Upper lobe of left lung (tissue), 6 donors: ENCODE measurements at regions not wholly inside any gene's neighbourhood (a gene's known extent, or its start where the extent isn't known, plus 50 kb on each side); places are given as distances from the start of the nearest gene placed in this dataset.

Experiments
- ATAC-seq, 2 donors: fragments of 200-7000 bp; cut with Tn5 transposase; one replicate each; pipeline ENCODE4 v1.9.1; 2022; ENCODE audit warnings: mild to moderate bottlenecking in 2 of 2, moderate library complexity in 2 of 2; ENCODE audit not compliant: low FRiP score in 2 of 2
- DNase-seq, 2 donors: peaks; one replicate each; pipeline ENCODE4 v3.0.0-alpha.2; 2019 to 2020
- H3K27ac ChIP-seq, 4 donors: fragments of 200-600 bp; sonication (generic); one replicate each; pipeline ENCODE4 v1.5.1; 2016 to 2019
- H3K27me3 ChIP-seq, 4 donors: fragments of 200-600 bp; sonication (generic); one replicate each; pipeline ENCODE4 v1.5.1; 2017 to 2019
- H3K36me3 ChIP-seq, 4 donors: fragments of 200-600 bp; sonication (generic); one replicate each; pipeline ENCODE4 v1.5.1; 2016 to 2019
- H3K4me1 ChIP-seq, 4 donors: fragments of 200-600 bp; sonication (generic); one replicate each; pipeline ENCODE4 v1.5.1; 2018 to 2019
- H3K4me3 ChIP-seq, 4 donors: fragments of 200-600 bp; sonication (generic); one replicate each; pipeline ENCODE4 v1.5.1; 2017 to 2019; ENCODE audit warnings: mild to moderate bottlenecking in 2 of 4, moderate library complexity in 1 of 4
- H3K9me3 ChIP-seq, 4 donors: fragments of 200-600 bp; sonication (generic); one replicate each; pipeline ENCODE4 v1.5.1; 2018 to 2019
- EP300 ChIP-seq, 4 donors: sonication (generic); formaldehyde crosslinking; IDR thresholded peaks; one replicate each; pipeline ENCODE4 v1.5.1; 2017; ENCODE audit warnings: antibody characterized with exemption in 4 of 4, control low read depth in 2 of 4
- POLR2A ChIP-seq, 4 donors: fragments of 450-650 bp; IDR thresholded peaks; one replicate each; pipeline ENCODE4 v1.5.1; 2016 to 2017; ENCODE audit warnings: antibody characterized with exemption in 4 of 4, mild to moderate bottlenecking in 2 of 4
- POLR2AphosphoS5 ChIP-seq, 2 donors: sonication (generic); formaldehyde crosslinking; IDR thresholded peaks; one replicate each; pipeline ENCODE4 v1.5.1; 2017; ENCODE audit warnings: antibody characterized with exemption in 2 of 2
- WGBS, 2 donors: methylation state at CpG; one replicate each; pipeline ENCODE4 v1.1.5; 2017 to 2018; 5-methylcytosine and 5-hydroxymethylcytosine counted together
- TF ChIP-seq, protein P1 (sequence below), 6 experiments: fragments of 450-650 bp in 4 of 6; fragments of 200-600 bp in 2 of 6; sonication (generic) in 2 of 6; IDR thresholded peaks; one replicate each; pipeline ENCODE4 v1.5.1; 2016 to 2019; ENCODE audit warnings: antibody characterized with exemption in 6 of 6
- donor health status: DM: no; HTN: no; CAD: no; lungs with moderate emphysema.
- donor health status: DM: no; HTN: yes; CAD: no; lungs with severe emphysema.

DNA sequence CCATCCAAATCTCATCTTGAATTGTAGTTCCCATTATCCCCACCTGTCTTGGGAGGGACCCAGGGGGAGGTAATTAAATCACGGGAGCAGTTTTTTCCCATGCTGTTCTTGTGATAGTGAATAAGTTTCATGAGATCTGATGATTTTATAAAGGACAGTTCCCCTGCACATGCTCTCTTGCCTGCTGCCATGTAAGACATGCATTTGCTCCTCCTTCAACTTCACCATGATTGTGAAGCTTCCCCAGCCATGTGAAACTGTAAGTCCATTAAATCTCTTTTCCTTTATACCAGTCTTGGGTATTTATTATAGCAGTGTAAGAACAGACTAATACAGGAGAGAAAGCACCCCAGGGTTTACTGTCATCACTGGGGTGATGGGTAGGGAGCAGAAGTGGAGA, 220.4 kb upstream of the NUDT4 start:
- 79 to 97% methylated on average over 1 of the region's 1 CpG for WGBS, 2 donors
- Histone ChIP-seq H3K36me3 (no peaks in the 10 kb centered on the region), H3K27me3 (no peaks in the 10 kb centered on the region), H3K4me3 (no peak overlapping the region), H3K9me3 (peaks cover 0 to 4% (median 0%) of the 10 kb centered on the region in 4 donors), H3K4me1 (no peaks in the 10 kb centered on the region), H3K27ac (no peak overlapping the region)
- DNase-seq (no peak), ATAC-seq (no peak)
- TF ChIP-seq, protein P1, sequence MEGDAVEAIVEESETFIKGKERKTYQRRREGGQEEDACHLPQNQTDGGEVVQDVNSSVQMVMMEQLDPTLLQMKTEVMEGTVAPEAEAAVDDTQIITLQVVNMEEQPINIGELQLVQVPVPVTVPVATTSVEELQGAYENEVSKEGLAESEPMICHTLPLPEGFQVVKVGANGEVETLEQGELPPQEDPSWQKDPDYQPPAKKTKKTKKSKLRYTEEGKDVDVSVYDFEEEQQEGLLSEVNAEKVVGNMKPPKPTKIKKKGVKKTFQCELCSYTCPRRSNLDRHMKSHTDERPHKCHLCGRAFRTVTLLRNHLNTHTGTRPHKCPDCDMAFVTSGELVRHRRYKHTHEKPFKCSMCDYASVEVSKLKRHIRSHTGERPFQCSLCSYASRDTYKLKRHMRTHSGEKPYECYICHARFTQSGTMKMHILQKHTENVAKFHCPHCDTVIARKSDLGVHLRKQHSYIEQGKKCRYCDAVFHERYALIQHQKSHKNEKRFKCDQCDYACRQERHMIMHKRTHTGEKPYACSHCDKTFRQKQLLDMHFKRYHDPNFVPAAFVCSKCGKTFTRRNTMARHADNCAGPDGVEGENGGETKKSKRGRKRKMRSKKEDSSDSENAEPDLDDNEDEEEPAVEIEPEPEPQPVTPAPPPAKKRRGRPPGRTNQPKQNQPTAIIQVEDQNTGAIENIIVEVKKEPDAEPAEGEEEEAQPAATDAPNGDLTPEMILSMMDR (IDR thresholded peaks at IDR 0.05) = no peak
- no peak for TF ChIP-seq EP300 (IDR thresholded peaks at IDR 0.05)
- no peak for TF ChIP-seq POLR2A (IDR thresholded peaks at IDR 0.05)

- no peak overlapping the region for H3K4me3 ChIP-seq
- DNase-seq (no peak), ATAC-seq (no peak)
- 98 to 100% methylated on average over 4 of the region's 4 CpGs for WGBS, 2 donors
- peaks cover 0 to 4% (median 0%) of the 10 kb centered on the region in 4 donors for H3K9me3 ChIP-seq
- no peak overlapping the region for H3K27ac ChIP-seq
- H3K27me3 ChIP-seq = no peaks in the 10 kb centered on the region
- H3K36me3 ChIP-seq = no peaks in the 10 kb centered on the region
- TF ChIP-seq POLR2AphosphoS5 (IDR thresholded peaks at IDR 0.05) (no peak), EP300 (IDR thresholded peaks at IDR 0.05) (no peak), POLR2A (IDR thresholded peaks at IDR 0.05) (no peak)
- TF ChIP-seq, protein P1 (IDR thresholded peaks at IDR 0.05) = no peak
- H3K4me1 ChIP-seq = no peaks in the 10 kb centered on the region
Measured at GRCh38 chr12:93158065-93158843, 219.5 kb upstream of the NUDT4 start.

DNA sequence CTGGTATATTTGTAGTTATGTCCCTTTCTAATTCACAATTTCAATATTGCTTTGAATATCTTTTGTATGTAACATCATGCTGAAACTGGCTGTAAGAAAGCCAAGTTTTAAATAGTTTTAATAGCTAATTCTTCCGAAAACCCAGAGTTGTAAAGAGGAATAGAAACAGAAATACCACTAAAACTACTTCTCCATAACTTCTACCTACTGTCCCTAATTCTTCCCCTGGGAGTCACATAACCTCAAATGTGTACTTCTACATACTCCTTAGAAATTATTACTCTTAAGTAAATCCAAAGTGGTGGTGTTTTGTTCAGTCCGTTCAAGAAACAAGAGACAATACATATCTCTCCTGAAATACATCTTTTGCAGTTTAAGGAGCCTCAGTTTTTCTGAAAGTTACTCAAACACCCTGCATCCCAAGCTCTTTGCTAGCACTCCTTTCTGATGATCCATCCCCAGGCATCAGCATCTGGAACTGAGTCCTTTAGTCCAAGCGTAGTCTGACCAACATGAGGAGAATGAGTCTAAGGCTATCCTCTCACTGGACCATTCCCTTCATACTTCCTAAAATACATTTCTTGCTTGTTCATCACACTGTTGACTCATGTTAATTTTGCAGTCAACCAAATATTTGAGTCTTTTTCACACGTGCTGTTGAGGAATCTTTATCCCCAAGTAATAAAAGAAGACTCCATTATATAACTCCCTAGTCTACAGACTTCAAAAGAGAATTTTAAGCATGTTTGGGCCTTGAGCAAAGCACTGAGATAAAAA, 214.3 kb upstream of the NUDT4 start:
- no peak for ATAC-seq
- Histone ChIP-seq H3K36me3 (no peaks in the 10 kb centered on the region), H3K4me3 (no peak overlapping the region), H3K9me3 (peaks cover 0 to 1% (median 0%) of the 10 kb centered on the region in 4 donors), H3K27me3 (no peaks in the 10 kb centered on the region), H3K27ac (no peak overlapping the region), H3K4me1 (peaks cover 0 to 3% (median 0%) of the 10 kb centered on the region in 4 donors)
- TF ChIP-seq, protein P1 (IDR thresholded peaks at IDR 0.05) = no peak
- TF ChIP-seq POLR2A (IDR thresholded peaks at IDR 0.05) (no peak), POLR2AphosphoS5 (IDR thresholded peaks at IDR 0.05) (no peak), EP300 (IDR thresholded peaks at IDR 0.05) (no peak)
- no peak for DNase-seq
- WGBS, 2 donors = 69 to 70% methylated on average over 4 of the region's 4 CpGs

GRCh38 chr12:93164103-93164880, 213.4 kb upstream of the NUDT4 start:
- H3K27ac ChIP-seq = no peak overlapping the region
- 86 to 90% methylated on average over 5 of the region's 5 CpGs for WGBS, 2 donors
- TF ChIP-seq, protein P1 (IDR thresholded peaks at IDR 0.05) = no peak
- TF ChIP-seq POLR2A (IDR thresholded peaks at IDR 0.05) (no peak), EP300 (IDR thresholded peaks at IDR 0.05) (no peak), POLR2AphosphoS5 (IDR thresholded peaks at IDR 0.05) (no peak)

More at GRCh38 chr12:93164103-93164880, 213.4 kb upstream of the NUDT4 start:
- Histone ChIP-seq H3K36me3 (no peaks in the 10 kb centered on the region), H3K4me3 (no peak overlapping the region), H3K9me3 (no peaks in the 10 kb centered on the region), H3K4me1 (peaks cover 0 to 3% (median 0%) of the 10 kb centered on the region in 4 donors), H3K27me3 (no peaks in the 10 kb centered on the region)
- ATAC-seq (no peak), DNase-seq (no peak)
